GM12865 (cell line): ENCODE measurements at regions not wholly inside any gene's neighbourhood (a gene's known extent, or its start where the extent isn't known, plus 50 kb on each side); places are given as distances from the start of the nearest gene placed in this dataset.

Source experiments
- DNase-seq: peaks from one replicate; pipeline ENCODE4 v3.0.0; 2010; ENCODE audit warnings: low read depth
- H3K4me3 ChIP-seq: 2 replicates; pipeline ENCODE4 v1.5.1; 2011; ENCODE audit warnings: mild to moderate bottlenecking, low read depth, low read length, control low read depth
- TF ChIP-seq, protein P1 (sequence below): IDR thresholded peaks from 2 replicates; pipeline ENCODE4 v1.5.1; 2011; ENCODE audit warnings: low read length, control low read depth, low read depth, inconsistent platforms; ENCODE audit not compliant: insufficient read depth; ENCODE audit errors: missing control alignments

DNA sequence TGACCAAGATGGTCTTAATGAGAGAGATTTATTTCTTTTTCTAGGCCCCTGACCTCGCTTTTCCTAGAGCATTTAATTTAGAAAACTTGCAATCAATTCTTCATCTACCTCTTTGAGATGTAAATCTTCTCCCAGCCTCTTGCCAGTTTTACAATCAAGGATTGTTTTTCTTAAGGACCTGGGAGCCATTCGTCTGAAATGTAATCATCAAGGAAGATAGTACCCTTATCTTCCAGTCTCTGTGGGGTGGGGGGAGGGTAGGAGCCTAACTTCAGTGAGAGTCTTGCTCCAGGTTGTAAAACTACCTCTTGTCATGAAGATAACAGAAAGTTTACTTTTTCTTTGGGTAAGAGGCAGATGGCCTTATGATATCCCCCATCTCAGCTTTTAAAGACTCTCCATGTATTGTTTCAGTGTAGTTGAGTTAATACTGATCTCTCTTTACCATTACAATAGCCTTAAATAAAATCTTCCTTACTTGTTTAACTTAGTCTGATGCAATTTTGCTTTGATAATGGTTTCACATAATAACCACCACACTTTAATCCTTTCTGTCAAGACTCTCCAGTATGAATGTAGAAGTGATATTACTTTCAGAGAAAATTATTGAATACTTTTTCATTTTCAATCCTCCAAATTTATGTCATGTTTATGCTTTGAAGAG is 110.2 kb upstream of the CPHXL start:
- H3K4me3 ChIP-seq: no peak overlapping the region
- TF ChIP-seq, protein P1, sequence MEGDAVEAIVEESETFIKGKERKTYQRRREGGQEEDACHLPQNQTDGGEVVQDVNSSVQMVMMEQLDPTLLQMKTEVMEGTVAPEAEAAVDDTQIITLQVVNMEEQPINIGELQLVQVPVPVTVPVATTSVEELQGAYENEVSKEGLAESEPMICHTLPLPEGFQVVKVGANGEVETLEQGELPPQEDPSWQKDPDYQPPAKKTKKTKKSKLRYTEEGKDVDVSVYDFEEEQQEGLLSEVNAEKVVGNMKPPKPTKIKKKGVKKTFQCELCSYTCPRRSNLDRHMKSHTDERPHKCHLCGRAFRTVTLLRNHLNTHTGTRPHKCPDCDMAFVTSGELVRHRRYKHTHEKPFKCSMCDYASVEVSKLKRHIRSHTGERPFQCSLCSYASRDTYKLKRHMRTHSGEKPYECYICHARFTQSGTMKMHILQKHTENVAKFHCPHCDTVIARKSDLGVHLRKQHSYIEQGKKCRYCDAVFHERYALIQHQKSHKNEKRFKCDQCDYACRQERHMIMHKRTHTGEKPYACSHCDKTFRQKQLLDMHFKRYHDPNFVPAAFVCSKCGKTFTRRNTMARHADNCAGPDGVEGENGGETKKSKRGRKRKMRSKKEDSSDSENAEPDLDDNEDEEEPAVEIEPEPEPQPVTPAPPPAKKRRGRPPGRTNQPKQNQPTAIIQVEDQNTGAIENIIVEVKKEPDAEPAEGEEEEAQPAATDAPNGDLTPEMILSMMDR: no peak
- no peak for DNase-seq

- TF ChIP-seq, protein P1: no peak
- no peak for DNase-seq
- H3K4me3 ChIP-seq: no peak overlapping the region
These were observed 111.0 kb upstream of the CPHXL start for GRCh38 chr16:75837264-75837663.

DNA sequence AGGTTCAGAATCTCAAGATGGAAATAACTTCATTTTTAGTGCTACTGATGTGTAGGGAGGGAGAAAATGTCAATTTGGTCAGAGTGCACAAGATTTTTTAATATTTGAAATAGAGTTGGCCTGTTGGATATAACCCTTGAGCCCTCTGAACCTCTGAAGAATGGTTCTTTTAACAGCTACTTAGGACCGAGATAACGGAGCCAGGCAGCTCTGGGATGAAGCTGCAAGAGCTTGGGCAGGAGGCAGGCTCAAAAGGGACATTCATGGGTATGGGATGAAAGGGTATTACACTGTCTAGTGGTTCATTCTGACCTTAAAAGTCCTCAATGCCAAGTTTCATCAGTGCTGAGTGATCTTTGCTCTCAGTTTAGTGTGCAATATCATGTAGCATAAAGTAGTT is 111.4 kb upstream of the CPHXL start:
- TF ChIP-seq, protein P1: no peak
- no peak for DNase-seq
- H3K4me3 ChIP-seq: no peak overlapping the region

GRCh38 chr16:75841517-75841916 is 115.2 kb upstream of the CPHXL start:
- TF ChIP-seq, protein P1: no peak
- DNase-seq: no peak
- no peak overlapping the region for H3K4me3 ChIP-seq

DNA sequence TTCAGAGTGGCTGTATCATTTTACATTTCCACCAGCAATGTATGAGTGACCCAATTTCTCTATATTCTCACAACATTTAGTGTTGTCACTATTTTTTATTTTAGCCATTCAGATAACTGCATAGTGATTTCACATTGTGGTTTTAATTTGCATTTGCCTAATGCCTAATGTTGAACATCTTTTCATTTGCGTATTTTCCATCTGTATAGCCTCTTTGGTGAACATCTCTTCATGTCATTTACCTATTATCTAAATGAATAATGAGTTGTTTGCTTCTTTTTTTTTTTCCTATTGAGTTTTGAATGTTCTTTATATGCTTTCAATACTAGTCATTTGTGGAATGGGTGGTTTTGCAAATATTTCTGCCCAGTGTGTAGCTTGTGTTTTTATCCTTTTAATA is 120.9 kb upstream of the CPHXL start:
- no peak overlapping the region for H3K4me3 ChIP-seq
- DNase-seq: no peak
- TF ChIP-seq, protein P1: no peak

- DNase-seq: no peak
- H3K4me3 ChIP-seq: no peak overlapping the region
- TF ChIP-seq, protein P1: no peak
These were observed 127.9 kb upstream of the CPHXL start for GRCh38 chr16:75854152-75854551.
